ENCODE measurements at regions not wholly inside any gene's neighbourhood (a gene's known extent, or its start where the extent isn't known, plus 50 kb on each side); places are given as distances from the start of the nearest gene placed in this dataset.
A peak's percentile ranks its signal among the peaks of the same experiment; 100 is the strongest.
"Not testable (repeated sequence)": the region's sequence is repeated elsewhere in the genome, so short reads cannot be mapped to it uniquely, and the experiment has no call there.

DNA sequence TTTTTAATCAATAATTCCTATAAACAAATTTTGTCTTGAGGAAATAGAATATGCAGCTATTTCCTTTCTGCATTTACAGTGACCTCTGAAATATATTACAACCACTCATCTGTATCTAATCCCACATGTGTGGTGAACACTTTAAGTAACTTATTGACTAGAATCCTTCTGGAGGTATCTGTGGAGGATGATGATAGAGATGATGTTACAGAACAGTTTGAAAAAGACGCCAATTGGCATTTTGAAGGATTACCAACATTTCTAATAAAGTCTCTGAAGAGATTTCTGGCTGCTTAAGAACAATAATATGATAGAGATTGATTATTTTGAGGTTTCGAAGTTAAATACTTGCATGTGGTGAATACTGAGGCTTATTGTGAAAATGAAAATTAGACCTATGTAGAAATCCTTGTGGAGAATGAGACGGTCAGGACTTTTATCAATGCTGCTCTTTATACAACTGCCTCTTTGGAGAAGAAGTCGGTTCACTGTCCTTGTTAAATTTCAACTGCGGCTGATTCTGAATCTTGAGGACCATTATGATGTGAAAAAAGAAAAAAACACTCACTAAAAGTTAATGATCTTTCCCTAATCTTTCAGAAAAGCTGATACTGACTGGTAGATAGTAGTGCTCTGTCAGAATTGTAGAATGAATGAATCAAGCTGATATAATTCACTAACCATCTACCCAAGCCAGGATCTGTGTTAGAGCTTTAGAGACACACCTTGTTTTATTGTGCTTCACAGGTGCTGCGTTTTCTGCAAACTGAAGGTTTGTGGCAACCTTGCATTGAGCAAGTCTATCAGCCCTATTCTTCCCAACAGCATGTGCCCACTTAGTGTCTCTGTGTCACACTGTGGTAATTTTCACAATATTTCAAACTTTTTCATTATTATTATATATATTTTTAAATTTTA lies 204.7 kb downstream of the SPRY1 start:
- DNase-seq (ENCODE audit: low spot score), result no peak

- DNase-seq (ENCODE audit: low spot score), result no peak
Observed at GRCh38 chr4:123602007-123602406, 205.4 kb downstream of the SPRY1 start.

- no peak for DNase-seq (ENCODE audit: low spot score)
Observed at GRCh38 chr4:123603165-123603564, 206.6 kb downstream of the SPRY1 start.

GRCh38 chr4:123605797-123606196 lies 209.2 kb downstream of the SPRY1 start:
- DNase-seq (ENCODE audit: low spot score), result not testable (repeated sequence)

DNA sequence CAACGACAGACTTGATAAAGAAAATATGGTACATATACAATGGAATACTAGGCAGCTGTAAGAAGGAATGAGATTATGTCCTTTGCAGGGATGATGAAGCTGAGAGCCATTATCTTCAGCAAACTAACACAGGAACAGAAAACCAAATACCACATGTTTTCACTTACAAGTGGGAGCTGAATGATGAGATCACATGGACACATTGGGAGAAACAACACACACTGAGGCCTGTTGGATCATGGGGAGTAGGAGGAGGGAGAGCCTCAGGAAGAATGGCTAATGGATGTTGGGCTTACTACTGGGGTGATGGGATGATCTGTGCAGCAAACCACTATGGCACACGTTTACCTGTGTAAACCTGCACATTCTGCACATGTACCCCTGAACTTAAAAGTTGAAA lies 209.7 kb downstream of the SPRY1 start:
- no peak for DNase-seq (ENCODE audit: low spot score)

GRCh38 chr4:123606946-123607542 lies 210.4 kb downstream of the SPRY1 start:
- DNase-seq (ENCODE audit: low spot score), result no peak

- DNase-seq (ENCODE audit: low spot score), result no peak
Observed at GRCh38 chr4:123609829-123610228, 213.2 kb downstream of the SPRY1 start.

DNA sequence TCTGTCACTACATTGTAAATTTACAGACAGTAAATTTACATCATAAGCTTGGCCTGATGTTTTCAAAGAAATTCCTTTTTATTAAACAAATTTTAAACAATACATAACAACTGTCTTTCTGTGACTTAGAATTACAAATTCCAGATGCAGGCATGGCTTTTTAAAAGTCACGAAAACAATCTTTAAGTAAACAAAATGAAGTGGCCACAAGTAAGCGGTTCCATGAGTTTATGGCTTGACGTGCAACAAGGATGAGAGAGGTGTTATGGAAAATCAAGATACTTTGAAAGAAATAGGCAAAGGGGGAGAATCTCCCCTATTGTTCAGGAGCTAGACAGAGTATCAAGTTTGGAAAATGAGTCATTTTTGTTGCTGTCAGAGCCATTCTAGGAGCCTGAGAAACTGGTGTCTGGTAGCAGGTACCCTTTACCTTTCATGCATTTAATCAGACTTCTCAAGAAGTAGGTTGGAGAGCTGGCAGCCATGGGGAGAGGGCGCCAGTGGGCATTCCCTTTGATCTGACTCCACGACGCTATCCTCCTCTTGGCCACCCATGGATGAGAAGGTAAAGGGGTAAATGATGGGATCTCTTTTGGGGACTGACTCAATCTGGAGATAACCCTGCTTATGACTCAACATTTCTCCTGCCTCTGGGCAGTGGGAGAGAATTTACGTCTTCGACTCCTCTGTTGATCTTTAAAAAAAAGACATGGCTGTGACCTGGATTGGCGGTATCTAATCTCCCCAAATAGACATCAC lies 217.2 kb downstream of the SPRY1 start:
- DNase-seq (ENCODE audit: low spot score), result no peak

DNA sequence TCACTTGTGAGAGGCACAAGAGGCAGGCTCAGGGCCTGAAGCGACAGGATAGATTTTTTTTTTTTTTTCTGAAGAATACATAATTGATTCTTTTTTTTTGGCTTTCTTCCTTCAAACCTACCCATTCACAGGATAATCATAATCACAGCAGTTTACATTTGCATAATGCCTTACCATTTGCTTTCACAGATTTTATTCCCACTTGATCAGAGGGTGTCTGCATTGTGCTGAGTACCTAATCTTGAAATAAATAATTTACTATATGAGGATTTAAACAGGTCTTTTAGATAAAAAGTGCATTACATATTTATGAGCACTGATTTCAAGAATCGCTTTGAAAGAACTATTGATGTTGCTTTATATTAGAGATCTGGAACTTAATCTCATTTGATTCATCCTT lies 219.3 kb downstream of the SPRY1 start:
- no peak for DNase-seq (ENCODE audit: low spot score)

DNA sequence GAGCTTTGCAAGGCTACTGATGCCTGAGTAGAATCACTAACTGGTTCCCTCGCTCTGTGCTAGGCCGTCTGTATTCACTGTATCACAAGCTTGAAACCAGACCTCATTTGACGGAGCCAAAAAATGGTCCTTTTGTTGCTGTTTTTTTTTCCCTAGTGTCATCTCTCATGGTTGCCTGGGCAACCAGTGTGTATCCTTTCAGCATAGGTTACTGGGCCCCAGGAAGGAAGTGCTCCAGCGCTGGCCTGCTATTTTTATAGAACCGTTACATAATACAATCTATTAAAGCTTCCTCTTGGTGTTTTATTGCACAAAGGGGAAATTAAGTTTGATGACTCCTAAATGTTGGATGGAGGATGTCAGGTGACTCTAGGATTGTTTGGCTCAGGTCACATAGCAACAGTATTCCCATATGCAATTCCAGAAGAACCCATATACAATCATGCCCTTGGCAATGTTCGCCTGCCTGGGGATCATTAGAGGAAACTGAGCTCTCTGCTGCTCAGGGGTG lies 220.4 kb downstream of the SPRY1 start:
- DNase-seq (ENCODE audit: low spot score), result peak; percentile 66

- DNase-seq (ENCODE audit: low spot score), result no peak
Observed at GRCh38 chr4:123617791-123618190, 221.2 kb downstream of the SPRY1 start.

- no peak for DNase-seq (ENCODE audit: low spot score)
Observed at GRCh38 chr4:123618606-123619005, 222.0 kb downstream of the SPRY1 start.

DNA sequence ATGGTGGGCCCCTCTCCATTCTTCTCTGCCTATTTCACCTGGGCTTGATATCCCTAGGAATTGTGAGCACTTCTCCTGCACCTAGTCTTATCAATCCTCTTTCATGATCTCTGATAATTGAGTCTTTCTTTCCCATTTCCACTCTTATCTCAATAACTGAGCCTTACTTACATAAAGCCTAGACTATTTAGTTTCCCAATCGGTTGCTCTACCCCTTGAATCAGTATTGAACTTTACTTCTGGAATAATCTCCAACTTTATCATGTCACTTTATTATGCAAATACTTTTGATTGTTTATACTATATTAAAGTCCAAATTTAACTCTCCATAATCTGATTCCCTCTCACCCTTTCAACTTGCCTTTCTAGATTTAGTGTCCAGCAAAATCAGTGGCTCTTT lies 222.7 kb downstream of the SPRY1 start:
- no peak for DNase-seq (ENCODE audit: low spot score)

- no peak for DNase-seq (ENCODE audit: low spot score)
Observed at GRCh38 chr4:123619895-123620294, 223.3 kb downstream of the SPRY1 start.

DNA sequence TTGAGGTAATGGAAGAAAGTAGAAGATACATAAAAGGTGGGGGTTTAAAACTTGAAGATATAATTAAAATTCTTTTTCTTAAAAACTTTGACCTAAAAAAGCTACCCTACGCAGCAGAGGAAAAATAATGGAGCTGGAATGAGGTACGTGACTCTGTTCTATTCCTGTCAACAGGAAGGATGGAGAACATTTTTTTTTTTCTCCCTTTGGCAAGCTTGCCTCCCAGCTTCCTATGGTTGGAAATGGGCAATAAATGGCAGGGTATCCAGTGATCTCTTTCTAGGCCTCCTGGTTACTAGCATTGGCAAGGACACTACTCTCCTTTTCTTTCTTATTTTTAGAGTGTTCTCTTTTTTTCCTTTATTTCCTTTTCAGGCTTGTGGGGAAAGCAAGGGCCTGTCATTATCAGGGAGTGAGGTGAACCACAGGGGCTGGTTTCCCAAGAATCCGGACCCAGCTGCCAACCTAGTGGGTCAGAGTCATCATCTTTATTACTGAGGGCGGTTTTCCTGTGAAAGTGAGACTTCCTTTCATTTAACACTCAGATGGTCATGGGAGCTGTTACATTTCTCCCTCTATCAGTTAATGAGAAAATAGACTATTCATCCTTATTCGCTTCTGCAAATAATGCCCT lies 224.6 kb downstream of the SPRY1 start:
- DNase-seq (ENCODE audit: low spot score), result no peak

DNA sequence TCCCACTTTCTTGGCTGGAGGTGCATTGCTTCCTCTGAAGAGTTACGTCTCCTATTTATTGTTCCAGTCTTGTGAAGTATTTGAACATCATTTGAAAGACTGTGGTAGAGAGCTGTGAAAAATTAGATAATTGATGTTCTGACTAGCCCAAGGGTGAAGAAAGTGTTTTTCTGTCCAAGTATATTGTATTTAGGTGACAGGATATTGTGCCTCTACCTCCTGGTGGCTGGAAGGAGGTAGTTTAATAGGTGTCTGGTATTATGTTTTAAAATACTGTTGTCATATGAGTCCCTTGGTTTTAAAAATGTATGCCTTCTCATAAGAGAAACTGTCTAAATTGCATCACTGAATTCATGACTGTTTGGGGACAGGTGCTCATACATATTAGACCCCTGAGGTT lies 226.0 kb downstream of the SPRY1 start:
- DNase-seq (ENCODE audit: low spot score), result no peak

GRCh38 chr4:123623611-123624010 lies 227.0 kb downstream of the SPRY1 start:
- no peak for DNase-seq (ENCODE audit: low spot score)

GRCh38 chr4:123624959-123625358 lies 228.4 kb downstream of the SPRY1 start:
- no peak for DNase-seq (ENCODE audit: low spot score)

GRCh38 chr4:123628288-123628687 lies 231.7 kb downstream of the SPRY1 start:
- DNase-seq (ENCODE audit: low spot score), result no peak

- no peak for DNase-seq (ENCODE audit: low spot score)
Observed at GRCh38 chr4:123631786-123632692, 235.4 kb downstream of the SPRY1 start.

DNA sequence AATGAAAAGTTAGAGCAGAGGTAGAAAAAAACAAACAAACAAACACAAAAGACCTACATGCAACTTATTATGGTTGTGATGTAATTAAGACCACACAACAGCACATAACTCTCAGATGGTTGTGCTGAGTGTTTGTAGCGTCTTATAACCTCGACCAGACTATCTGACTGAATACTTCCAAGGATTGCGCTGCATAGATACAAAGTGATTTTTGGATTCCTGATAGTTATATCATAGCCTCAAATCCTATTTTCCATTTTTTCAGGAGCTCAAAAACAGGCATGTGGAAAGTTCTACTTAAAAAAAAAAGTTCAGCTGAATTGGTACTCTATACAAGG lies 236.1 kb downstream of the SPRY1 start:
- DNase-seq (ENCODE audit: low spot score), result no peak

Data from CD4-positive, alpha-beta T cell treated with Interleukin-15 for 4 hours (primary cell).